HG03469 (cell line): ENCODE measurements at regions not wholly inside any gene's neighbourhood (a gene's known extent, or its start where the extent isn't known, plus 50 kb on each side); places are given as distances from the start of the nearest gene placed in this dataset.

ENCODE experiments used
- ATAC-seq: cut with Tn5 transposase; IDR thresholded peaks from one replicate; pipeline ENCODE4 v1.9.1; 2021; ENCODE audit warnings: mild to moderate bottlenecking, moderate library complexity, moderate number of reproducible peaks; ENCODE audit not compliant: unreplicated experiment

DNA sequence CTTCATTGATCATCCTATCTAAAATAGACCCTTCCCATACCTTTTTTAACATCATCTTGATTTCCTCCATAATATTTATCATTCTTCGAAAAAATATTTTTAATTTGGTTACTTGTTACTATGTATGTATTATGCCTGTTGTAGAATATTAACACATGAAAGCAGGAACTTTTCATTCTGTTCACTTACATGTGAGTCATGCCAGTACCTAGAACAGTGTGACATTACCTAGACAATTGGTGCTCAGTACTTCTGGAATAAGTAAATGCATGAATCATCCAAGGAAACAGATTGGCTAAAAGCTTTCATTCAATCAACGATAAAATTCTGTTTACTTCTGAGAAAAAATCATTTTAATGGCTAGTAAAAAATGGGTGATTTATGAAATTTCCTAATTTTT lies 76.4 kb downstream of the CXXC4 start:
- no peak for ATAC-seq

- no peak for ATAC-seq
These were observed 77.3 kb downstream of the CXXC4 start for GRCh38 chr4:104417357-104417882.

- no peak for ATAC-seq
These were observed 77.9 kb downstream of the CXXC4 start for GRCh38 chr4:104416725-104417356.

DNA sequence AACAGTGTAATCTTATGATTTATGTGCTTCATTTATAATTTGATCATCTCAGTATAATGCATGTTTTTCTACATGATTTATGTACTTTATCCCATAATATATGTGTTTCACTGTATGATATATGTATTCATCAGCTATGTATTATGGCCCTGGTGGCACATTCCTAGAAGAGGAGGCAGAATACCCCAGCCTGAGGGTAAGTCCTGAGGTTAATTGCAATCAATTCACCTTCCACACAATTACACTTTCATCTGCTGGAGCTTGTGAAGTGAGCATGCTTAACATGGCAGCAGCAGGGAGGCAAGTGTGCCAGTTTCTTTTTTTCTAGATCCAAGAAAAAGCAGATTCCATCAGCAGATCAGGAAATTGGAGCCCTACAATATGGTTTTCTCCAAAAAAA lies 81.2 kb downstream of the CXXC4 start:
- ATAC-seq = no peak

GRCh38 chr4:104412344-104412743 lies 82.3 kb downstream of the CXXC4 start:
- ATAC-seq = no peak

DNA sequence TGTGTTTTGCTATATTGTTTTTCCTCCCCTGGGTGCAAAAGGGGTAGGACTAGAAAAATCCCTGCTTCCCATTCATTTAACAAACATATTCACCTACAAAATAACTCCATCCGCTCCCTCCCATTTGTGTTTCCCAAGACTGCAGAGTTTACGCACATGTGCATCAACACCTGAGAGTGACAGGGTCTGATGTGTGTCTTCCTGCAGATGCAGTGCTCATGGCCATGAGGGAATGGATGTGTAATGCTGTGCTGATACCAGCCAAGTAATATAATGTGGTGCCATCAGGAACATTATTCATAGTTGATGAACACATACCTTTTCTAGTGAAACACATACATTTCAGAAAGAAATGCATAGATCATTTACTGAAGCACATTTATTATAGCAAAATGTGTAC lies 83.2 kb downstream of the CXXC4 start:
- no peak for ATAC-seq

DNA sequence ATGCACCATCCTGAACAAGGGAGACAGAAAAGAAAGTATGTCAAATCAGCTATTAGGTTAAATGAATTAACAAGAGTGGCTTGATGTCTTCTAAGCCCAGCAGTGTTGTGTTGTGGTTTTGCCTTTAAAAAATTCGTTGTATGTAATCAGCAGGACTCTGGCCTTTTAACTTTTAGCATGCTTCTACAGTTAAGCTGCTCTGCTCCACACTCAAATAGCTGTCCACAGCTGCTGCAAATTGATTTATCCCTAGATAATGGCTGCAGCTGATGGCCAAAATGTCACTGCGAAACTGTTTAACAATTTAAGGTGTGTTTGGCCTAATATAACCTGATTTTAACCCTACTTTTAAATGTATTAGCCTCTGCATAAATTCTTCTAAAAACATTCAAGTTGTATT lies 85.8 kb downstream of the CXXC4 start:
- no peak for ATAC-seq

- ATAC-seq = no peak
These were observed 90.3 kb downstream of the CXXC4 start for GRCh38 chr4:104404361-104404760.

DNA sequence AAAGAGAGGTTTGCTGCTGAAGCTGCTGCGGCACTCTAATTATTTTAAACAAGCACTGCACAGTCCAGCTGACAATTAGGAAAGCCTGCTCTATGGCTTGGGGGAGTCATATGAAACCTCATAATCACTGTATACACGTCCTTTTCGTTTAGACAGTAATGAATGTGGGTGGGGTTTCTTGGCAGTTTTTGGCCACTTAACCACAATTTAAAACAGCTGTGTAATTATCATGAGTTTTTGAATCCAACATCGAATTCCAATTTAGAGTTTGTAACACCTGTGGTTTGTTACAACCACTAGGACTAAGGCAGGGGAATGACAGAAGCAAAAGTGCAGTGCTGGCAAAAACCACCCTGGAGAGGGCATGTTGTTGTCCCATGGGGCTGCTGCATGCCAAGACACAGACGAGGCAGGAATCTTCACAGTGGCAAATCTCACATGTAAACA lies 99.5 kb downstream of the CXXC4 start:
- ATAC-seq = no peak

DNA sequence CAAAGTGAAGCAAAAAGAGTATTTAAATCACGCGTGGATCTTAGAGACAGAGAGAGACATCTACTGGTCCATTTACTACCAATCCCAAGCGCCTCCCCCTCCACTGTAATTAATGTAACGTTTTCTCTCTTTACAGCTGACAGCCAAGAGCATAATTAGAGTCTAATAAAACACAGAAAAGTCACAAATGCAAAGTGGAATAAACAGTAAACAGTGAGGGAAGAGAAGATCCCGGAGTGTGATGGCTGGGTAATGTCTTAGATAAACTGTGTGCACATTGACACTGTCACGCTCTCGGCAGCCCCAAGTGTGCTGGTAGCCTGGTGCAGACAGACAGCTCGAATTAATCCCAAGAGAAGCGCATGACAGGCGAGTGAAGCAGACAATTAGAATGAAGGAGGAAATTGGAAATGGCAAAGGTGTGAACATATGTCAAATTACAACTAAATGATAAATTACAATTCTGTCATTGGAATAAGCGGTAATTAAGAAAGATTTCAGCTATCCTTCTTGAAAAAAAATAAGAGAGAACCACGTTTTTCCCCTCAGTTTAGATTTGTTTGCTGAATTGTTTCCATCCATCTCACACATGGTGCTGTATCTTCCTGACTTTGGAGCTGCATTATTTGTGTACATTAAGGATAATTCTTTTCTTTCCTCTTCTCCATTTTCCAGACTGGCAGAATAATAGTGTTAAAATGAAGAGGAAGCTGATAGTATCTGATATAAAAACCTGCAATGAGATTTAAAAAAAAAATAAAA lies 100.1 kb downstream of the CXXC4 start:
- no peak for ATAC-seq

DNA sequence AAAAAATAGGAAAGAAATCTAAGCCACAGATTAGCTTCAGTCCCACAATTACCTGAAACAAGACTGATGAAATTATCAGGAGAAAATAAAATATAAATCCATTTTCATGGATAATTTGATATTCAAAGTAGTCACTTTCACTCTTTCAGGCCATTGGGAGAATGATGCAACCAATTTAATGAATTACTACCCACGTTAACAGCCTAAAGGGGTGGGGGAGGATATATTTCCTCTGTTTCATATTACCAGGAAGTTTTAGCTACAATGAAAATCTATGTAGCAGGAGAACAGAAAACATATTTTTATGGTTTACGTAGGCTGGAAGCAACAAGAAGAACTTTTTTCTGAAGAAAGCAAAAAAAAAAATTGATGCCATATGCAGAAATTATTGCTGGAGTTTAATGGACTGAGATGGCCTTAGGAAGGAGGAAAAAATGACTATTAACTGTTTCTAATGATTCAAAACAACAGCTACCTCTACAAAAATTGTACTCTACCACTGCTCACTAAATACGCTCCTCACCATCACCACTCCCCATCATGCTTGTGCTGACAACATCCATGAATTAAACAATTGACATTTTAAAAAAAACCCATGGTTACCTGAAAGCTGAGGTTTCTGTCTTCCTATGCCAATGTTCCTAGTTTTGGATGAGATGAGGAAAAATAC lies 100.9 kb downstream of the CXXC4 start:
- ATAC-seq = no peak

- ATAC-seq = no peak
These were observed 109.0 kb downstream of the CXXC4 start for GRCh38 chr4:104385713-104386112.

DNA sequence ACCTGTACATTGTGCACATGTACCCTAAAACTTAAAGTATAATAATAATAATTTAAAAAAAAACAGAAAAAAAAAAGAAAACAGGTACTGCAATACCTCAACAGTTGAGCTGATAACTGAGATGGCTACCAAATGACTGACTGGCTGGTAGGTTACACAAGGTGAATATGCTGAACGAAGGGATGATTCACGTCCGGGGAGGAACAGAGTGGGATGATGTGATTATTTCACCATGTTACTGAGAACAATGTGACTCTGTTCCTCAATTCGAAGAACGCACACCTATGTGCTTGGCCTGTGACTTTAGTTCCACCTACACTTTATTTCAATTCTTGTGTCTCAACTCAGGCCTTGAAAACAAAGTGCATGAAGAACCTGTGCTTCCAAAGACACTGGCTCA lies 111.7 kb downstream of the CXXC4 start:
- ATAC-seq = no peak

DNA sequence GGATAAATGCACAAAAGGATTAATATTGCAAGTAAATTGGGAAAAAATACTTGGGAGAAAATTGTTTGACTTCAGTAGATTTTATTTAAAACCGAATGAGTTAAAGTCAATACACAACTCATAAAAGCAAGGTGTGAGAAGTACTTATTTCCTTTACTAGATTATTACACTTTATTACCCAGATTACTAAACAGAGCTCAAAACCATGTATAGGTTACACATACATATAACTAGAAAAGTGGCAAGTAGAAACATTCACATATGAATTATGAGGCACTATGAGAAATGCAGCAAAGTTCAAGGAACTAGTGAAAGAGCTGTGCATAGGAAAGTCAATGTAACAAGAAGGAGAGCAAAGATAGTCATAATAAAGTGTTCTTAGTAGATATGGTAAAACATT lies 113.0 kb downstream of the CXXC4 start:
- no peak for ATAC-seq

DNA sequence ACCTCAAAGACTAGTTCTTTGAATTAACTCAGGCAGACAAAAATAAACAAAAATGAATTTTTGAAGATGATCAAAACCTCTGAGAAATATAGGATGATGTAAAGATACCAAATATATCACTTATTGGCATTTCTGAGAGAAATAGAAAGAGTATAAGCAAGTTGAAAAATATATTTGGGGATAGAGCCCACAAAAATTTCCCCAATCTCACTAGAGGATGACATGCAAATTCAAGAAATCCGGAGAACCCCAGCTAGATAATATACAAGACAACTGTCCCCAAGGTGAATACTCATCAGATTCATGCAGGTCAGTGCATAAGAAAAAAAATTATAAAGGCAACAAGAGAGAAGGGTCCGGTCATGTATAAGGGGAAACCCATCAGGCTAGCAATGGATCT lies 129.1 kb downstream of the CXXC4 start:
- ATAC-seq = no peak

- no peak for ATAC-seq
These were observed 141.2 kb downstream of the CXXC4 start for GRCh38 chr4:104353481-104353880.

DNA sequence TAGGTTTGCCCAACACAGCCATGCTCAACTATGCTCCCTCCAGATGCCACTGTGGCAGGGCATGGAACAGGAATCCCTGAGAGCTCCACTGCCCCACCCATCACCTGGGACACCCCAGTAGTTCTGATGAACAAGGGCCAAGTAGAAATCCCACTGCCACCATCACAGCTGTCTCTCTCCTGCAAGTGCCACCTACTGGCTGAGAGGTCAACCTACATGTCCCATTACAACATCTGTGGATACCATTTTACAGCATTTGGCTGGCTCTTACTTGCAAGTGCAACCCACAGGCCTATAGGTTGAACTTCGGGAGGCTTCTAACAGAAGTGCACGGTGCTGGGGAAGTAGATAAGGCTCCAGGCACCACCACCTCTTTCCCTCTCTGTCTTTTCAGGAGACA lies 142.5 kb downstream of the CXXC4 start:
- ATAC-seq = no peak

DNA sequence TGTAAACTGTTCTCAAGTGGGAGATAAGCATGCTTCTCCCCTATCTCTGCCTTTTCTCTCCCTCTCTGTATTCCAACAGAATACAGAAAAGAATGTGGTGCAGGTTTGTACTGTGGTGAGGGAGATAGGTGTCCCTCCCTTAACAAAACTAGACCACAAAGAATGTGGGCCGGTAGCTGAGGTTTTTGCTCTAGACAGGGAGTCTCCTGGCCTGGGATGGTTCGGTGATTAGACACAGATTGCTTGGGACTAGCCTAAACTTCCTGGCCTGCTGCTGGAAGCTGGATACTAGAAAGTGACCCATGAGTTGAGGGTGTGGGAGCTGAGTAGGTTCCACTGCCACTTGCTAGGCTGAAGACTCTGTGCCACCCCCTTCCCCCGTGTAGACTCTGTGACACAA lies 143.0 kb downstream of the CXXC4 start:
- no peak for ATAC-seq

DNA sequence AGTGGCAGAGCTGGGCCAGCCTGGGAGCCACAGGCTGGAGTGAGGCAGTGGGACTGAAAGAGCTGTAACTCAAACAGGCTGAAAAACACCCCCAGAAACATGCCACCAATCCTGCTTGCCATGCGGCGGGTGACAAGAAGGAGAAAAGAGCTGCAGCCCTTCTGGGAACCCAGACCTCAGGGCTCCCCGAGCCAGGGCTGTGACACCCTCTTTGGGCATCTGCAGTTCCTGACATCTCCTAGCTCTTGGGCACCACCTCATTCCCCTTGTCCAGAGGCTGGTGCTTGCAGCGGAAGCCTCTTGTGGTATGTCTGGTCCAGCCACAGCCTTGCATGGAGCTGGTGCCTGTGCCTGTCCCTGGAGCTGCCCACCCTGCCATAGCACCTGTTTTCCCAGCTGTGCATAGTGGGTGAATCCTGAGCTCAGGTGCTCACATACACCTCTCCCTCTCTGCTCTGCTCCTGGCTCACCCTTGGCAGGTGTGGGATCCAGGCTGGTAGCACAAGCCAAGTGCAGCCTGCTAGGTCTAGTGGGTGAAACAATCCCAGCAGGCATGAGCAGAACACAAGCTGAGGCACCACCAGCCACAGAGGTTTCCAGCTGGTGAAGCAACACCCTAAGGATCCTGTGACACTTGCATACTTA lies 149.0 kb downstream of the CXXC4 start:
- ATAC-seq = no peak

GRCh38 chr4:104344342-104344980 lies 150.2 kb downstream of the CXXC4 start:
- ATAC-seq = no peak

GRCh38 chr4:104334410-104334809 lies 160.3 kb downstream of the CXXC4 start:
- no peak for ATAC-seq
